OCI-LY7 (cell line): ENCODE measurements at regions not wholly inside any gene's neighbourhood (a gene's known extent, or its start where the extent isn't known, plus 50 kb on each side); places are given as distances from the start of the nearest gene placed in this dataset.

Source experiments
- BruUV-seq: library from RNA; stranded (reverse); fragments of 400-500 nt; replicated peaks from 2 replicates; lab custom pipeline; 2021; lab: Mats Ljungman, UMichigan
- CTCF ChIA-PET: fragments of 300-600 bp; sonication (Branson Sonifier 250); formaldehyde crosslinking; loops from one replicate; lab custom pipeline; 2022; ENCODE audit warnings: antibody characterized with exemption; ENCODE audit not compliant: unreplicated experiment; lab: Charles Lee
- POLR2A ChIA-PET: fragments of 300-600 bp; sonication (Branson Sonifier 250); formaldehyde crosslinking; loops from one replicate; lab custom pipeline; 2022; ENCODE audit warnings: antibody characterized with exemption; lab: Charles Lee
- DNase-seq: peaks from one replicate; pipeline ENCODE4 v3.0.0-alpha.2; 2015; ENCODE audit warnings: low spot score
- H2AFZ ChIP-seq: fragments of 200-600 bp; sonication (generic), shearing (Covaris generic); 2 replicates; pipeline ENCODE4 v1.6.1; 2014; ENCODE audit warnings: mild to moderate bottlenecking, antibody characterized with exemption, low read length, moderate library complexity
- H3K27ac ChIP-seq: fragments of 200-600 bp; sonication (generic); 2 replicates; pipeline ENCODE4 v1.5.1; 2014; ENCODE audit warnings: mixed run types, low read depth, mild to moderate bottlenecking, moderate library complexity, low read length, inconsistent platforms; ENCODE audit not compliant: poor library complexity, severe bottlenecking
- H3K36me3 ChIP-seq: fragments of 200-600 bp; sonication (generic); 2 replicates; pipeline ENCODE4 v1.6.1; 2014; ENCODE audit warnings: mild to moderate bottlenecking, antibody characterized with exemption, low read length, moderate library complexity, mixed read lengths; ENCODE audit not compliant: insufficient read depth
- H3K4me1 ChIP-seq: fragments of 200-600 bp; sonication (generic); 2 replicates; pipeline ENCODE4 v1.5.1; 2014; ENCODE audit warnings: mild to moderate bottlenecking, low read length; ENCODE audit not compliant: insufficient read depth, poor library complexity, severe bottlenecking
- H3K4me2 ChIP-seq: fragments of 200-600 bp; sonication (generic); 2 replicates; pipeline ENCODE4 v1.6.1; 2014; ENCODE audit warnings: mild to moderate bottlenecking, low read length
- H3K4me3 ChIP-seq: fragments of 200-600 bp; sonication (generic); 2 replicates; pipeline ENCODE4 v1.5.1; 2014; ENCODE audit warnings: mild to moderate bottlenecking, low read depth, low read length; ENCODE audit not compliant: poor library complexity, severe bottlenecking
- H3K79me2 ChIP-seq: fragments of 200-600 bp; sonication (generic); 2 replicates; pipeline ENCODE4 v1.6.1; 2016; ENCODE audit warnings: low read depth, mild to moderate bottlenecking, low read length, moderate library complexity, mixed read lengths; ENCODE audit not compliant: insufficient read depth
- H3K9me2 ChIP-seq: fragments of 200-600 bp; sonication (generic); 2 replicates; pipeline ENCODE4 v1.6.1; 2016; ENCODE audit warnings: mild to moderate bottlenecking, low read length, mixed read lengths; ENCODE audit not compliant: insufficient read depth
- H3K9me3 ChIP-seq: fragments of 200-600 bp; sonication (generic); 2 replicates; pipeline ENCODE4 v1.6.1; 2014; ENCODE audit warnings: mild to moderate bottlenecking, mixed run types, low read length, mixed read lengths
- H4K20me1 ChIP-seq: fragments of 200-600 bp; sonication (generic); 2 replicates; pipeline ENCODE4 v1.6.1; 2014; ENCODE audit warnings: mild to moderate bottlenecking, antibody characterized with exemption, low read length, moderate library complexity, mixed read lengths; ENCODE audit not compliant: insufficient read depth
- CTCF ChIP-seq: fragments of 200-600 bp; sonication (generic); conservative IDR thresholded peaks from 2 replicates; pipeline ENCODE4 v1.5.1; 2014; ENCODE audit warnings: mild to moderate bottlenecking, antibody characterized with exemption, low read length, moderate library complexity, mixed read lengths
- EZH2phosphoT487 ChIP-seq: fragments of 200-600 bp; sonication (generic); IDR thresholded peaks from 2 replicates; pipeline ENCODE4 v1.6.1; 2018; ENCODE audit warnings: low read depth, borderline replicate concordance, mild to moderate bottlenecking, mixed run types, antibody characterized with exemption, low read length, moderate library complexity, mixed read lengths
- intact Hi-C: fragments of 100-400 bp; cut with micrococcal nuclease; formaldehyde crosslinking; loops from one replicate; pipeline ENCODE4 v1.10.0; 2022; ENCODE audit not compliant: unreplicated experiment

GRCh38 chr17:77419547-77420094 lies 278.9 kb downstream of the SEC14L1 start:
- no peaks in the 10 kb centered on the region for H4K20me1 ChIP-seq
- no peaks in the 10 kb centered on the region for H3K36me3 ChIP-seq
- no peak overlapping the region for H3K27ac ChIP-seq
- H3K4me1 ChIP-seq = peaks cover 43% of the 10 kb centered on the region
- TF ChIP-seq CTCF (no peak), EZH2phosphoT487 (no peak)
- no peaks in the 10 kb centered on the region for H3K9me2 ChIP-seq
- H3K4me2 ChIP-seq = peak overlapping the region; percentile 66
- intact Hi-C loops = no loop called here
- peak; percentile 26 for DNase-seq
- ChIA-PET POLR2A (interaction anchor here (1.6 kb wide), 2 partner anchors 10 to 18 kb away, joined by 4 to 5 read pairs; no protein-coding TSS in a partner anchor), CTCF (interaction anchor here (1.2 kb wide), 1 partner anchor 8 kb away, joined by 5 read pairs; no protein-coding TSS in a partner anchor)
- H2AFZ ChIP-seq = no peak overlapping the region
- no peaks in the 10 kb centered on the region for H3K79me2 ChIP-seq
- no TSS peak for BruUV-seq
- H3K4me3 ChIP-seq = no peak overlapping the region
- H3K9me3 ChIP-seq = no peaks in the 10 kb centered on the region

- DNase-seq = no peak
- H3K4me3 ChIP-seq = peak overlapping the region; percentile 44
- H3K79me2 ChIP-seq = no peaks in the 10 kb centered on the region
- no peaks in the 10 kb centered on the region for H4K20me1 ChIP-seq
- TF ChIP-seq EZH2phosphoT487 = no peak
- no peak for TF ChIP-seq CTCF
- ChIA-PET CTCF (interaction anchor here (1.2 to 1.5 kb wide), 4 partner anchors 9 to 20 kb away, joined by 5 to 10 read pairs (median 7); no protein-coding TSS in a partner anchor), POLR2A (interaction anchor here (0.6 to 2.2 kb wide), 10 partner anchors 9 to 42 kb away, joined by 3 to 8 read pairs (median 5); no protein-coding TSS in a partner anchor)
- no peaks in the 10 kb centered on the region for H3K36me3 ChIP-seq
- no peaks in the 10 kb centered on the region for H3K9me2 ChIP-seq
- intact Hi-C loops = no loop called here
- H3K4me1 ChIP-seq = peaks cover 49% of the 10 kb centered on the region
- H3K4me2 ChIP-seq = peak overlapping the region; percentile 66
- H3K9me3 ChIP-seq = no peaks in the 10 kb centered on the region
- H2AFZ ChIP-seq = no peak overlapping the region; the same call in 1 of the 2 replicates
- no TSS peak for BruUV-seq
- H3K27ac ChIP-seq = peak overlapping the region; percentile 65
Measured at GRCh38 chr17:77420095-77420803, 279.5 kb downstream of the SEC14L1 start.
